ENCODE measurements at regions not wholly inside any gene's neighbourhood (a gene's known extent, or its start where the extent isn't known, plus 50 kb on each side); places are given as distances from the start of the nearest gene placed in this dataset.

DNA sequence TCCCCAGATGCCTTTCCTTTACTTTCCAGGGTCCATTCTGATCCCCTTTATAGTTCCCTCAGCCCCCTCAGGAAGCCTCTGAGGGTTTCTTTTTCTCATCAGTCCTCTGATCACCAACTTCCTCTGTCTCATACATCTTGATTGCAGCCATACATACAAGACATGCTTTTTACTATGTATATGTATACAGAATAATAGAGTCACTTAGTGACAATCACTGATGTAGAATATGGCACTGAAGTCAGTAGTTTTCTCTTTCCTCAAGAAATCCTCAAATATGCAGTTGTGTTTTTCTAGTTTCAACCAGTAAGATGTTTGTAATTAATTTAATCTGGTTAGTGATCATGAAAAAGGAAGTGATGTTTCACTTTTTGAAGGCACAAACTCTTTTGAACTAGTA lies 364.1 kb downstream of the MAN2A1 start:
- TF ChIP-seq, protein P1, sequence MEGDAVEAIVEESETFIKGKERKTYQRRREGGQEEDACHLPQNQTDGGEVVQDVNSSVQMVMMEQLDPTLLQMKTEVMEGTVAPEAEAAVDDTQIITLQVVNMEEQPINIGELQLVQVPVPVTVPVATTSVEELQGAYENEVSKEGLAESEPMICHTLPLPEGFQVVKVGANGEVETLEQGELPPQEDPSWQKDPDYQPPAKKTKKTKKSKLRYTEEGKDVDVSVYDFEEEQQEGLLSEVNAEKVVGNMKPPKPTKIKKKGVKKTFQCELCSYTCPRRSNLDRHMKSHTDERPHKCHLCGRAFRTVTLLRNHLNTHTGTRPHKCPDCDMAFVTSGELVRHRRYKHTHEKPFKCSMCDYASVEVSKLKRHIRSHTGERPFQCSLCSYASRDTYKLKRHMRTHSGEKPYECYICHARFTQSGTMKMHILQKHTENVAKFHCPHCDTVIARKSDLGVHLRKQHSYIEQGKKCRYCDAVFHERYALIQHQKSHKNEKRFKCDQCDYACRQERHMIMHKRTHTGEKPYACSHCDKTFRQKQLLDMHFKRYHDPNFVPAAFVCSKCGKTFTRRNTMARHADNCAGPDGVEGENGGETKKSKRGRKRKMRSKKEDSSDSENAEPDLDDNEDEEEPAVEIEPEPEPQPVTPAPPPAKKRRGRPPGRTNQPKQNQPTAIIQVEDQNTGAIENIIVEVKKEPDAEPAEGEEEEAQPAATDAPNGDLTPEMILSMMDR (IDR thresholded peaks at IDR 0.05; ENCODE audit: insufficient read depth, low read depth, low read length) = no peak
- Histone ChIP-seq H3K4me3 (ENCODE audit: low read depth, low read length) (no peak overlapping the region), H3K27me3 (ENCODE audit: control insufficient read depth, insufficient read depth, low read length) (no peaks in the 10 kb centered on the region), H3K36me3 (ENCODE audit: control insufficient read depth, insufficient read depth, low read length) (no peaks in the 10 kb centered on the region)
- CTCF ChIA-PET = no interaction called here
- POLR2A ChIA-PET = no interaction called here
- DNase-seq (ENCODE audit: low read depth) = no peak

DNA sequence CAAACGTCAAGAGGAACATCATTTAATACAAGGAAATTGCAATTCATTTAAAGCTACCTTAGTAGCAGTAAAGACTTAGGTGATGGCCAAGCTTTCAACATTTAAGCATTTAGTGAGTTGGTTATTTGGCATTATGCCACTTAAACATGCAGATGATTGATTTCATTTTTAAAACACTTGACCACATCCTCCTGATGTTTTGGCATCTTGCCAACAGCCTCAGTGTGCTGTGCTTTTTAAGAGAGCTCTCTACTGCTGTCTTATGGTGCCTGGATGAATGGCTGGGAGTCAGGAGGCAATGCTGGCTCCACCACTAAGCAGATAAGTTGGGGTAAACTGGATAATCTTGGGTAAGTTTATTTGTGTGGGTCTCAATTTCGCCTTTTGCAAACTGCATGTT lies 364.5 kb downstream of the MAN2A1 start:
- Histone ChIP-seq H3K36me3 (ENCODE audit: control insufficient read depth, insufficient read depth, low read length) (no peaks in the 10 kb centered on the region), H3K27me3 (ENCODE audit: control insufficient read depth, insufficient read depth, low read length) (no peaks in the 10 kb centered on the region), H3K4me3 (ENCODE audit: low read depth, low read length) (no peak overlapping the region)
- no peak for DNase-seq (ENCODE audit: low read depth)
- CTCF ChIA-PET = no interaction called here
- TF ChIP-seq, protein P1 (IDR thresholded peaks at IDR 0.05; ENCODE audit: insufficient read depth, low read depth, low read length) = no peak
- POLR2A ChIA-PET = no interaction called here

DNA sequence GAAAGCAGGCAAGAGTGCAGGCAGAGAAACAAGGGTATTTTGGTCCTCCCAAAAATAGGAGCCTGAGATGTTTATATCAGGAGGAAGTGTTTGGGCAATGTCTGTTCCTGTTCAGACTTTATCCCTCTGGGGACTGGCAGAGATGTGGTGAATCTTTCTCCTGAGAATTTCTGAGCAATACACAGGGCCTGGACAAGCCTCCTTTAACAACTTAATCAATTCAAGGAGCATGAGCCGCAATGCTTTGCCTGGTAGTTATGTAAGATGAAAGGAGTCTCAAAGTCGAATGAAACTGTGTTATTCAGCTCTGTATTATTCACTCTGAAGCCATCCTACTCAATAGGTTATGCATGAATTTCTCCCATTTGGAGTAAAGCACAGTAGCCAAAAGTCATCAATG lies 365.6 kb downstream of the MAN2A1 start:
- Histone ChIP-seq H3K4me3 (ENCODE audit: low read depth, low read length) (no peak overlapping the region), H3K36me3 (ENCODE audit: control insufficient read depth, insufficient read depth, low read length) (no peaks in the 10 kb centered on the region), H3K27me3 (ENCODE audit: control insufficient read depth, insufficient read depth, low read length) (no peaks in the 10 kb centered on the region)
- TF ChIP-seq, protein P1 (IDR thresholded peaks at IDR 0.05; ENCODE audit: insufficient read depth, low read depth, low read length) = no peak
- ChIA-PET CTCF (interaction anchor here (1.2 kb wide), 1 partner anchor 9 kb away, joined by 3 read pairs; no protein-coding TSS in a partner anchor), POLR2A (no interaction called here)
- DNase-seq (ENCODE audit: low read depth) = no peak

DNA sequence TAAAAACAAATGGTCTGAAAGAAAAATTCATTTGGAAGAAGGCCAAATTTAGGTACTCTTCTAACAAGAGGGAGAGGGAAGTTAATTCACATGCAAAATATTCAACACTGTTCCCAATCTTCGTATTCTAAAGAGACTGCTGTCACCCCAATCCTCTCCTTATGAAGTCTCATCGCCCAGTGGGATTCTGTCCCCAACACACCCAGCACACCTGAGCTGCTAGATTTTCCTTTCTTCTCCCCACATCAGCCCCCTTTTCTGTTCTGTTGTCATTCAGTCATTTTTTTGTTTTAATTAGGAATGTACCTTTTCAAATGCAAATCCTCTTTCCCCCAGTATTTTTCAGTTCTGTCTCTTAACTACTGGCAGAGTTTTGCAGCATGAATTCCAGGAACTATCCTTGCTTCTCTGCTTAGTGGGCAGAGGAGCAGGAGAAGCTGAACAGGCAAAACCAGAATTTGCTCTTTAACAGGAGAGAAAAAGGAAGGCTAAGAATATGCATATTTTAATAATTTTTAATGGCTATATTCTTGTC lies 366.9 kb downstream of the MAN2A1 start:
- Histone ChIP-seq H3K36me3 (ENCODE audit: control insufficient read depth, insufficient read depth, low read length) (no peaks in the 10 kb centered on the region), H3K27me3 (ENCODE audit: control insufficient read depth, insufficient read depth, low read length) (no peaks in the 10 kb centered on the region), H3K4me3 (ENCODE audit: low read depth, low read length) (no peak overlapping the region)
- TF ChIP-seq, protein P1 (IDR thresholded peaks at IDR 0.05; ENCODE audit: insufficient read depth, low read depth, low read length) = no peak
- no peak for DNase-seq (ENCODE audit: low read depth)
- CTCF ChIA-PET = no interaction called here
- POLR2A ChIA-PET = no interaction called here

DNA sequence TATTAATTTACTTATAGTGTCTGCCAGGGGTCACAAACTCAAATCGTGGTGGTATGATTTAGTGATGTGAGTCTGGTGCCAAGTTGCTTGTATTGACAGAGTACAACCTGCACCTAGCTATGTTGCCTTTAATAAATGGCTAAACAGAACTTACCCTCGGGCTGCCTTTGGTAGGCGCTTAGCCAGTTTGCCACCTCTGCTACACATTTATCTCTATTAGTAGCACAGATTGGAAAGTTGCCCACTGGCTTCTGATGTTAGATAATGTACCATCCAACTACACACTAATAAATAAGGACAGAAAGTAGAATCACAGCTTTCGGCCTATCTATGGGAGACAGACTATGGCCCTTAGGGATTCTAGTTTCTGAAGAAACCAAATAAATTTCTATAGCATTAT lies 368.4 kb downstream of the MAN2A1 start:
- ChIA-PET CTCF (no interaction called here), POLR2A (no interaction called here)
- DNase-seq (ENCODE audit: low read depth) = no peak
- Histone ChIP-seq H3K27me3 (ENCODE audit: control insufficient read depth, insufficient read depth, low read length) (no peaks in the 10 kb centered on the region), H3K36me3 (ENCODE audit: control insufficient read depth, insufficient read depth, low read length) (no peaks in the 10 kb centered on the region), H3K4me3 (ENCODE audit: low read depth, low read length) (no peak overlapping the region)
- TF ChIP-seq, protein P1 (IDR thresholded peaks at IDR 0.05; ENCODE audit: insufficient read depth, low read depth, low read length) = no peak
